Embryonic facial prominence (tissue), 1 donor: ENCODE measurements at regions not wholly inside any gene's neighbourhood (a gene's known extent, or its start where the extent isn't known, plus 50 kb on each side); places are given as distances from the start of the nearest gene placed in this dataset.

ENCODE experiments used
- DNase-seq: peaks from one replicate; pipeline ENCODE4 v3.0.0-alpha.2; 2016; ENCODE audit errors: extremely low spot score

GRCh38 chr2:224325941-224326340 lies 76.0 kb downstream of the FAM124B start:
- DNase-seq: no peak

- DNase-seq: no peak
Observed at GRCh38 chr2:224324604-224325003, 77.3 kb downstream of the FAM124B start.

- no peak for DNase-seq
Observed at GRCh38 chr2:224320660-224321059, 81.2 kb downstream of the FAM124B start.

- DNase-seq: no peak
Observed at GRCh38 chr2:224319750-224320149, 82.2 kb downstream of the FAM124B start.

- DNase-seq: no peak
Observed at GRCh38 chr2:224312741-224313140, 89.2 kb downstream of the FAM124B start.

GRCh38 chr2:224310943-224311625 lies 90.8 kb downstream of the FAM124B start:
- DNase-seq: no peak

- no peak for DNase-seq
Observed at GRCh38 chr2:224309176-224309575, 92.7 kb downstream of the FAM124B start.

- no peak for DNase-seq
Observed at GRCh38 chr2:224308272-224308911, 93.5 kb downstream of the FAM124B start.

- DNase-seq: no peak
Observed at GRCh38 chr2:224302952-224303351, 99.0 kb downstream of the FAM124B start.

- no peak for DNase-seq
Observed at GRCh38 chr2:224293976-224294375, 107.9 kb downstream of the FAM124B start.

- no peak for DNase-seq
Observed at GRCh38 chr2:224287531-224287930, 114.4 kb downstream of the FAM124B start.

- DNase-seq: no peak
Observed at GRCh38 chr2:224286923-224287322, 115.0 kb downstream of the FAM124B start.

GRCh38 chr2:224284134-224284946 lies 117.6 kb downstream of the FAM124B start:
- no peak for DNase-seq

- DNase-seq: no peak
Observed at GRCh38 chr2:224283466-224283965, 118.4 kb downstream of the FAM124B start.

- DNase-seq: no peak
Observed at GRCh38 chr2:224281374-224281773, 120.5 kb downstream of the FAM124B start.

- DNase-seq: no peak
Observed at GRCh38 chr2:224278531-224278930, 123.4 kb downstream of the FAM124B start.

- DNase-seq: no peak
Observed at GRCh38 chr2:224276251-224276650, 125.7 kb downstream of the FAM124B start.

- no peak for DNase-seq
Observed at GRCh38 chr2:224272237-224272910, 129.5 kb downstream of the FAM124B start.

GRCh38 chr2:224271617-224272236 lies 130.2 kb downstream of the FAM124B start:
- no peak for DNase-seq

- DNase-seq: peak; percentile 29
Observed at GRCh38 chr2:224268441-224268840, 133.5 kb downstream of the FAM124B start.

GRCh38 chr2:224264259-224264658 lies 137.6 kb downstream of the FAM124B start:
- DNase-seq: no peak
